Right lobe of liver (tissue), 4 donors: ENCODE measurements at regions not wholly inside any gene's neighbourhood (a gene's known extent, or its start where the extent isn't known, plus 50 kb on each side); places are given as distances from the start of the nearest gene placed in this dataset.

Experiments
- POLR2A ChIP-seq: fragments of 450-650 bp; IDR thresholded peaks from one replicate; pipeline ENCODE4 v1.6.1; 2017; ENCODE audit warnings: antibody characterized with exemption, mild to moderate bottlenecking
- TF ChIP-seq, protein P1 (sequence below), 4 donors: fragments of 200-600 bp in 3 of 4; fragments of 450-650 bp in 1 of 4; IDR thresholded peaks; one replicate each; pipeline versions ENCODE4 v1.5.1 to v1.8.0; 2016 to 2022; ENCODE audit warnings: antibody characterized with exemption in 4 of 4, mild to moderate bottlenecking in 2 of 4
- donor health status: DM: no; HTN: no; CAD: no.
- donor health status: DM: no; HTN: no; CAD: no.
- donor health status: DM: no; HTN: yes; CAD: no.

DNA sequence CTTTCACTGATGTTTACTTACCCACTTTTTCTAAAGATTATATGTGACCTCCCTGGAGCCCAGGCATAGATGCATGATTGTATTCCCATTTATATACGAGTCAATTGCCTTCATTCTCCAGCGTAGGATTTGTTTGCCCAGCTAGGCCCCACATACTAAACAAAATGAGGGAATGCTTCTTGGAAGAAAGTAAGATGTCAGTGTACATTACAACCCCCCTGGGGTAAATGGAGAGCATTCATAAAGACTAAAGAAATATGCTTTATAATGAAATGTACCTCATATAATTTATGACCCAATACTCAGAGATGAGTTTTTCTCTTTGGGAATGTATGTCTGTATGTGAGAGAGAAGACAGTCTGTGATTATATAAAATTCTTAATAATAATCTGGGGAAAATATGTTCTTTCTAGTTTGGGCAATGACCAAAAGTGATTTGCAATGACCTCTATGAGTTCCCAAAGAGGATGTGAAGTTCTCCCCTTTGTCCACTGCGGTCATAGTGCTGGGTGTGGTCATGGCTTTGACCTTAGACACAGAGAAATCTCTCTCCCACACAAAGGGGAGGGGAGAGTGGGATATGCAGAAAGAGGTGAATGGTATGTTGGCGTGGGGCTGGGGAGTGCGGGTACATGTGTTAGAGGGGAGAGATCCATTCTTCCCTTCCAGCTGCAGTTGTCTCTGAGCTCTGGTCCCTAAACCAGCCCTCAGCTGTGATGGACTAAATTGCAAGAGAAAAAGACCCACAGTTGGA is 175.6 kb downstream of the EN1 start:
- TF ChIP-seq, protein P1, sequence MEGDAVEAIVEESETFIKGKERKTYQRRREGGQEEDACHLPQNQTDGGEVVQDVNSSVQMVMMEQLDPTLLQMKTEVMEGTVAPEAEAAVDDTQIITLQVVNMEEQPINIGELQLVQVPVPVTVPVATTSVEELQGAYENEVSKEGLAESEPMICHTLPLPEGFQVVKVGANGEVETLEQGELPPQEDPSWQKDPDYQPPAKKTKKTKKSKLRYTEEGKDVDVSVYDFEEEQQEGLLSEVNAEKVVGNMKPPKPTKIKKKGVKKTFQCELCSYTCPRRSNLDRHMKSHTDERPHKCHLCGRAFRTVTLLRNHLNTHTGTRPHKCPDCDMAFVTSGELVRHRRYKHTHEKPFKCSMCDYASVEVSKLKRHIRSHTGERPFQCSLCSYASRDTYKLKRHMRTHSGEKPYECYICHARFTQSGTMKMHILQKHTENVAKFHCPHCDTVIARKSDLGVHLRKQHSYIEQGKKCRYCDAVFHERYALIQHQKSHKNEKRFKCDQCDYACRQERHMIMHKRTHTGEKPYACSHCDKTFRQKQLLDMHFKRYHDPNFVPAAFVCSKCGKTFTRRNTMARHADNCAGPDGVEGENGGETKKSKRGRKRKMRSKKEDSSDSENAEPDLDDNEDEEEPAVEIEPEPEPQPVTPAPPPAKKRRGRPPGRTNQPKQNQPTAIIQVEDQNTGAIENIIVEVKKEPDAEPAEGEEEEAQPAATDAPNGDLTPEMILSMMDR (IDR thresholded peaks at IDR 0.05) = no peak
- no peak for TF ChIP-seq POLR2A
